OCI-LY7 (cell line): ENCODE measurements at regions not wholly inside any gene's neighbourhood (a gene's known extent, or its start where the extent isn't known, plus 50 kb on each side); places are given as distances from the start of the nearest gene placed in this dataset.
A peak's percentile ranks its signal among the peaks of the same experiment; 100 is the strongest.

ENCODE experiments used
- BruUV-seq: library from RNA; stranded (reverse); fragments of 400-500 nt; replicated peaks from 2 replicates; lab custom pipeline; 2021; lab: Mats Ljungman, UMichigan
- CTCF ChIA-PET: fragments of 300-600 bp; sonication (Branson Sonifier 250); formaldehyde crosslinking; loops from one replicate; lab custom pipeline; 2022; ENCODE audit warnings: antibody characterized with exemption; ENCODE audit not compliant: unreplicated experiment; lab: Charles Lee
- POLR2A ChIA-PET: fragments of 300-600 bp; sonication (Branson Sonifier 250); formaldehyde crosslinking; loops from one replicate; lab custom pipeline; 2022; ENCODE audit warnings: antibody characterized with exemption; lab: Charles Lee
- DNase-seq: peaks from one replicate; pipeline ENCODE4 v3.0.0-alpha.2; 2015; ENCODE audit warnings: low spot score
- H2AFZ ChIP-seq: fragments of 200-600 bp; sonication (generic), shearing (Covaris generic); 2 replicates; pipeline ENCODE4 v1.6.1; 2014; ENCODE audit warnings: mild to moderate bottlenecking, antibody characterized with exemption, low read length, moderate library complexity
- H3K27ac ChIP-seq: fragments of 200-600 bp; sonication (generic); 2 replicates; pipeline ENCODE4 v1.5.1; 2014; ENCODE audit warnings: mixed run types, low read depth, mild to moderate bottlenecking, moderate library complexity, low read length, inconsistent platforms; ENCODE audit not compliant: poor library complexity, severe bottlenecking
- H3K36me3 ChIP-seq: fragments of 200-600 bp; sonication (generic); 2 replicates; pipeline ENCODE4 v1.6.1; 2014; ENCODE audit warnings: mild to moderate bottlenecking, antibody characterized with exemption, low read length, moderate library complexity, mixed read lengths; ENCODE audit not compliant: insufficient read depth
- H3K4me1 ChIP-seq: fragments of 200-600 bp; sonication (generic); 2 replicates; pipeline ENCODE4 v1.5.1; 2014; ENCODE audit warnings: mild to moderate bottlenecking, low read length; ENCODE audit not compliant: insufficient read depth, poor library complexity, severe bottlenecking
- H3K4me2 ChIP-seq: fragments of 200-600 bp; sonication (generic); 2 replicates; pipeline ENCODE4 v1.6.1; 2014; ENCODE audit warnings: mild to moderate bottlenecking, low read length
- H3K4me3 ChIP-seq: fragments of 200-600 bp; sonication (generic); 2 replicates; pipeline ENCODE4 v1.5.1; 2014; ENCODE audit warnings: mild to moderate bottlenecking, low read depth, low read length; ENCODE audit not compliant: poor library complexity, severe bottlenecking
- H3K79me2 ChIP-seq: fragments of 200-600 bp; sonication (generic); 2 replicates; pipeline ENCODE4 v1.6.1; 2016; ENCODE audit warnings: low read depth, mild to moderate bottlenecking, low read length, moderate library complexity, mixed read lengths; ENCODE audit not compliant: insufficient read depth
- H3K9me2 ChIP-seq: fragments of 200-600 bp; sonication (generic); 2 replicates; pipeline ENCODE4 v1.6.1; 2016; ENCODE audit warnings: mild to moderate bottlenecking, low read length, mixed read lengths; ENCODE audit not compliant: insufficient read depth
- H3K9me3 ChIP-seq: fragments of 200-600 bp; sonication (generic); 2 replicates; pipeline ENCODE4 v1.6.1; 2014; ENCODE audit warnings: mild to moderate bottlenecking, mixed run types, low read length, mixed read lengths
- H4K20me1 ChIP-seq: fragments of 200-600 bp; sonication (generic); 2 replicates; pipeline ENCODE4 v1.6.1; 2014; ENCODE audit warnings: mild to moderate bottlenecking, antibody characterized with exemption, low read length, moderate library complexity, mixed read lengths; ENCODE audit not compliant: insufficient read depth
- EZH2phosphoT487 ChIP-seq: fragments of 200-600 bp; sonication (generic); IDR thresholded peaks from 2 replicates; pipeline ENCODE4 v1.6.1; 2018; ENCODE audit warnings: low read depth, borderline replicate concordance, mild to moderate bottlenecking, mixed run types, antibody characterized with exemption, low read length, moderate library complexity, mixed read lengths
- intact Hi-C: fragments of 100-400 bp; cut with micrococcal nuclease; formaldehyde crosslinking; loops from one replicate; pipeline ENCODE4 v1.10.0; 2022; ENCODE audit not compliant: unreplicated experiment
- TF ChIP-seq, protein P1 (sequence below): fragments of 200-600 bp; sonication (generic); conservative IDR thresholded peaks from 2 replicates; pipeline ENCODE4 v1.5.1; 2014; ENCODE audit warnings: mild to moderate bottlenecking, antibody characterized with exemption, low read length, moderate library complexity, mixed read lengths

DNA sequence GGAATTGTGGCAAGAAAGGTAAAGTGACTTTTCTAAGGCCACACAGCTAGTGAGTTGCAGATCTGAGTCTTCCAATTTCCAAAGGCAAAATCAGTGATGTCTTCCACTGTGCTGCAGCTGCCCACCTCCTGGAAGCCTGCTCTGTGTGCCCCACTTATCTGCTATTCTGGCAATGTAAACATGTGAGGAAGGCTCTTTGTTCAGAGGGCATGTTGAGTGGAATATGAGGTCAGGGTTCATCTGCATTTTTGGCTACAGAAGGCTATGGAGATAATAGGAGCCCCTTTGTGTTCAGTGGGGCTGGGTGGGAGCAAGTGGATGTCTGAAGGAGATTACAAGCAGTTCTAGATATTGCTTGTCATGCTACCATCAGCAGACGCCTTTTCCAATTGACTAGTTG is 396.2 kb downstream of the BUD13 start:
- no peaks in the 10 kb centered on the region for H3K9me3 ChIP-seq
- H2AFZ ChIP-seq, result no peak overlapping the region
- ChIA-PET POLR2A (no interaction called here), CTCF (no interaction called here)
- no TSS peak for BruUV-seq
- no peaks in the 10 kb centered on the region for H3K36me3 ChIP-seq
- no peaks in the 10 kb centered on the region for H4K20me1 ChIP-seq
- no peaks in the 10 kb centered on the region for H3K79me2 ChIP-seq
- no peak for DNase-seq
- H3K4me3 ChIP-seq, result no peak overlapping the region
- no peak overlapping the region for H3K4me2 ChIP-seq
- H3K9me2 ChIP-seq, result no peaks in the 10 kb centered on the region
- TF ChIP-seq, protein P1, sequence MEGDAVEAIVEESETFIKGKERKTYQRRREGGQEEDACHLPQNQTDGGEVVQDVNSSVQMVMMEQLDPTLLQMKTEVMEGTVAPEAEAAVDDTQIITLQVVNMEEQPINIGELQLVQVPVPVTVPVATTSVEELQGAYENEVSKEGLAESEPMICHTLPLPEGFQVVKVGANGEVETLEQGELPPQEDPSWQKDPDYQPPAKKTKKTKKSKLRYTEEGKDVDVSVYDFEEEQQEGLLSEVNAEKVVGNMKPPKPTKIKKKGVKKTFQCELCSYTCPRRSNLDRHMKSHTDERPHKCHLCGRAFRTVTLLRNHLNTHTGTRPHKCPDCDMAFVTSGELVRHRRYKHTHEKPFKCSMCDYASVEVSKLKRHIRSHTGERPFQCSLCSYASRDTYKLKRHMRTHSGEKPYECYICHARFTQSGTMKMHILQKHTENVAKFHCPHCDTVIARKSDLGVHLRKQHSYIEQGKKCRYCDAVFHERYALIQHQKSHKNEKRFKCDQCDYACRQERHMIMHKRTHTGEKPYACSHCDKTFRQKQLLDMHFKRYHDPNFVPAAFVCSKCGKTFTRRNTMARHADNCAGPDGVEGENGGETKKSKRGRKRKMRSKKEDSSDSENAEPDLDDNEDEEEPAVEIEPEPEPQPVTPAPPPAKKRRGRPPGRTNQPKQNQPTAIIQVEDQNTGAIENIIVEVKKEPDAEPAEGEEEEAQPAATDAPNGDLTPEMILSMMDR, result no peak
- TF ChIP-seq EZH2phosphoT487, result no peak
- intact Hi-C loops, result no loop called here
- no peak overlapping the region for H3K27ac ChIP-seq
- H3K4me1 ChIP-seq, result no peaks in the 10 kb centered on the region

DNA sequence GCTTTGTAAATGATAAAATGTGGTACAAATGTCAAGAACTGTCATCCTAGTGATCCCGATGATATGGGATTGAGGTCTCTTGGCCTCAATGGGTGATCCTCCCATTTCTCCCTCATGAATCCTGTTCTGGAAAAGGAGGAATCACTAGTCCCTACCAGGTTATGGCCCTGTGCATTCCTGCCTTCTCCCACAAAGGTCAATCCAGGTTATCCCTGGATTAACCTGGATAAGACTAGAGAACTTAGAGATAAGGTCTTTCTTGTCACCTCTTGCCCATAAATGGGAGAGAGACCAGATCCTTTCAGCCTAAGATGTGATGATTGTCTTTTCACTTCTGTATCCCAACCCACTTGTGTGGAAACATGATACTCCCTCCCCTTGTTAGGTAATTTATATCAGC is 396.7 kb downstream of the BUD13 start:
- ChIA-PET POLR2A (no interaction called here), CTCF (no interaction called here)
- Histone ChIP-seq H3K4me1 (no peaks in the 10 kb centered on the region), H3K79me2 (no peaks in the 10 kb centered on the region), H3K27ac (no peak overlapping the region), H3K9me2 (no peaks in the 10 kb centered on the region), H4K20me1 (no peaks in the 10 kb centered on the region), H2AFZ (no peak overlapping the region), H3K4me2 (no peak overlapping the region), H3K36me3 (no peaks in the 10 kb centered on the region), H3K9me3 (no peaks in the 10 kb centered on the region), H3K4me3 (no peak overlapping the region)
- intact Hi-C loops, result no loop called here
- no TSS peak for BruUV-seq
- no peak for TF ChIP-seq EZH2phosphoT487
- TF ChIP-seq, protein P1, result no peak
- no peak for DNase-seq

DNA sequence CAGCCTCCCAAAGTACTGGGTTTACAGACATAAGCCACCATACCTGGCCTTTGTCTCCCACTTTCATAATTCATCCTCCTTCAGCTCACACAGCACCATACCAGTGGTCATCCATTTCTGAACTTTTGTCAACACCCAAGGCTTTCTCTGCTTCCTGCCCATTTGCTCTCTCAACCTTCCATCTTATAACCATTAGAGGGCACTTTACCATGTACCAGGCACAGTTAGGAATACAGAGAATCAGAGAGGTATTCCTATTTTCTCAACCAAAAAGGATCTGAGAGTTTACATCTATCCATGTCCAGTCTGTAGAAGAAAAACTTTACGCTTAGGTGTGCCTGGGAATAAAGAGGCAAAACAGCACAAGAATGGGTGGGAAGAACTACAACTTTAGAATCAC is 397.6 kb downstream of the BUD13 start:
- H3K4me1 ChIP-seq, result no peaks in the 10 kb centered on the region
- no peaks in the 10 kb centered on the region for H3K9me2 ChIP-seq
- no peak for DNase-seq
- no peak overlapping the region for H3K4me3 ChIP-seq
- ChIA-PET POLR2A (no interaction called here), CTCF (no interaction called here)
- no peaks in the 10 kb centered on the region for H3K36me3 ChIP-seq
- no peaks in the 10 kb centered on the region for H4K20me1 ChIP-seq
- TF ChIP-seq, protein P1, result 0 out of 2 replicates have a peak, but pooled peaks have one; percentile 21
- no peak for TF ChIP-seq EZH2phosphoT487
- intact Hi-C loops, result no loop called here
- H3K79me2 ChIP-seq, result no peaks in the 10 kb centered on the region
- no peak overlapping the region for H2AFZ ChIP-seq
- BruUV-seq, result no TSS peak
- H3K9me3 ChIP-seq, result no peaks in the 10 kb centered on the region
- H3K27ac ChIP-seq, result no peak overlapping the region
- no peak overlapping the region for H3K4me2 ChIP-seq
